ENCODE measurements at regions not wholly inside any gene's neighbourhood (a gene's known extent, or its start where the extent isn't known, plus 50 kb on each side); places are given as distances from the start of the nearest gene placed in this dataset.

DNA sequence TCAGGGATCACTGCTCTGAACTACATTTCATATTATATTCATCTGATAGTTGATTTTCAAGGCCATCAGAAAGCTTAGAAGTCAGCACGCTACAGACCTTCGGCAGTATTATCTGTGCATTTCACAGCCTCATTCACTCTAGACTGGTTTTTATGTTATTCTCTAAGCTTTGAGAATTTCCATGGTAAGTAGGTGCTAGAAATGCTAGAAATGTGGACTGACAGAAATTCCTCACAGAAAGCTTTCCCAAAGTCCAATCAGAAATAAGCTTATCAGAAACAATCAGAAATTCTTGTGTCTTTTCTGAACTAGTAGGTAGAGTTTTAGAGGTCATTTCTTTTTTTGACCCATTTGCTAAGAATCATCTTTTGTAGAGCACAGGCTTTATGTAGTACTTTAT is 176.6 kb downstream of the TMTC3 start:
- ChIA-PET POLR2A (no interaction called here), CTCF (interaction anchor here (0.5 to 1.1 kb wide), 6 partner anchors 10 to 675 kb away, joined by 3 to 4 read pairs (median 3); no protein-coding TSS in a partner anchor), RAD21 (ENCODE audit: unreplicated experiment) (interaction anchor here (0.8 to 1.1 kb wide), 3 partner anchors 11 to 312 kb away, joined by 3 to 4 read pairs (median 3); no protein-coding TSS in a partner anchor), SMC1A (ENCODE audit: uncharacterized antibody, unreplicated experiment) (interaction anchor here (0.9 to 2.1 kb wide), 3 partner anchors 9 to 19 kb away, joined by 4 to 10 read pairs (median 6); no protein-coding TSS in a partner anchor)
- 46% methylated on average over 2 of the region's 2 CpGs for WGBS (ENCODE audit: insufficient coverage, insufficient replicate concordance, low lambda C conversion rate, missing lambda C conversion rate)
- H2AFZ ChIP-seq (ENCODE audit: control insufficient read depth, low read depth, low read length): no peak overlapping the region
- TF ChIP-seq SRF (IDR thresholded peaks at IDR 0.05; ENCODE audit: low read depth in 2 of 2, low read length in 2 of 2) (no peak), ETV6 (conservative IDR thresholded peaks at IDR 0.05 in 1 of 2, IDR thresholded peaks at IDR 0.05 in 1 of 2; ENCODE audit: borderline replicate concordance in 1 of 2, low read depth in 1 of 2) (no peak), SP1 (IDR thresholded peaks at IDR 0.05; ENCODE audit: low read depth, low read length) (no peak)
- in situ Hi-C loops (cut with MboI) (no loop called here), intact Hi-C loops (cut with micrococcal nuclease; ENCODE audit: unreplicated experiment) (no loop called here)
- no peak overlapping the region for H3K9ac ChIP-seq (ENCODE audit: control insufficient read depth, insufficient read depth, low read length)
- no peak for FAIRE-seq
- no peaks in the 10 kb centered on the region for H3K36me3 ChIP-seq (ENCODE audit: control insufficient read depth in 2 of 2, insufficient read depth in 2 of 2, low read length in 1 of 2)
- no peak overlapping the region for H3K4me2 ChIP-seq (ENCODE audit: control insufficient read depth, insufficient read depth)
- DNase-seq (ENCODE audit: low read depth, low spot score): no peak
- H3K79me2 ChIP-seq (ENCODE audit: control insufficient read depth, insufficient read depth, low read length): no peaks in the 10 kb centered on the region
- H4K20me1 ChIP-seq (ENCODE audit: control insufficient read depth, insufficient read depth): no peaks in the 10 kb centered on the region
- H3K4me3 ChIP-seq: no peak overlapping the region
- H3K27ac ChIP-seq (ENCODE audit: control insufficient read depth, insufficient read depth): no peak overlapping the region
- no peak for ATAC-seq
- H3K9me3 ChIP-seq (replicated peaks; ENCODE audit: control insufficient read depth, insufficient read depth, low read length): no peaks in the 10 kb centered on the region; the same call in 2 of the 3 replicates
- no peaks in the 10 kb centered on the region for H3K4me1 ChIP-seq (ENCODE audit: control insufficient read depth, insufficient read depth, low read length)
- no TSS peak for BruUV-seq (replicated peaks)
- H3K27me3 ChIP-seq (replicated peaks in 1 of 2; ENCODE audit: control insufficient read depth in 2 of 2, insufficient read depth in 2 of 2, low read length in 1 of 2): no peaks in the 10 kb centered on the region

DNA sequence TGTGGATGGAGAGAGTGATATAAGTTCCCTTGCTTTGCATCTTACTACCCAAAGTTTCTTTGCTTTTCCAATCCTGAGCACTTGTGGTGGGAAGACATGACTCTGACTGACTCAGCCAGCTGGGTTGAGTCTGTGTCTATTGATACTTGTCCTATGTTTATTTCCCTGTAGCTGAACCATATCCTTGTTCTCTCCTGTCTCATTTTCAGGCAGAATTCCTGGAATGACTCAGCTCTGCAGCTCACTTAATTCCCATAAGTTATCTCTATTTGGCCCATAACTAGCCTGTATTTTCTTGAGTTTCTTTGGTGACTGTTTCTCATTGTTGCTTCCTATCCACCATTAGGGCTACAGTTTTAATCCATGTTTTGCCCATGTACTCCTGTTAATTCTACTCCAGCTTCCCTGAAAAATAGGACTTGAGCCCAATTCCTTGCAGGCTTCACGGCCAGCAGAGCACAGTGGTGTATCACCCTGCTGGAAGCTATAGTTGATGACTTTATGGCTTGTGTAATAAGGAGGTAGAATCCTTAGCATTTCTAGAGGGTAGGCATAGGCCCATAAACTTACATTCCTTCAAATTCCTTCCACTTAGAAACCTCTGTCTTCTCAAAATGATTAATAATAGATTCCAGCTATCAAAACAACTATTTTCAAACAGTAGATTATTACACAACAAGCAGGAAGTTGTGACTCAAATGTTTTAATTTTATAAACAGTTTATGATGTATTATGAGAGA is 183.1 kb downstream of the TMTC3 start:
- DNase-seq (ENCODE audit: low read depth, low spot score): no peak
- WGBS (ENCODE audit: insufficient coverage, insufficient replicate concordance, low lambda C conversion rate, missing lambda C conversion rate): 0% methylated on average over 1 of the region's 1 CpG
- TF ChIP-seq RCOR1 (conservative IDR thresholded peaks at IDR 0.05; ENCODE audit: low read depth, low read length) (no peak), TCF3 (IDR thresholded peaks at IDR 0.05; ENCODE audit: borderline replicate concordance, insufficient read depth, low read depth, low read length) (no peak), TAF1 (IDR thresholded peaks at IDR 0.05; ENCODE audit: borderline replicate concordance, low read depth, low read length) (no peak), NFYB (IDR thresholded peaks at IDR 0.05; ENCODE audit: insufficient read depth, low read depth, low read length) (no peak), HCFC1 (IDR thresholded peaks at IDR 0.05; ENCODE audit: low read length) (no peak), ZNF592 (IDR thresholded peaks at IDR 0.05) (no peak)
- TF ChIP-seq, protein P1, sequence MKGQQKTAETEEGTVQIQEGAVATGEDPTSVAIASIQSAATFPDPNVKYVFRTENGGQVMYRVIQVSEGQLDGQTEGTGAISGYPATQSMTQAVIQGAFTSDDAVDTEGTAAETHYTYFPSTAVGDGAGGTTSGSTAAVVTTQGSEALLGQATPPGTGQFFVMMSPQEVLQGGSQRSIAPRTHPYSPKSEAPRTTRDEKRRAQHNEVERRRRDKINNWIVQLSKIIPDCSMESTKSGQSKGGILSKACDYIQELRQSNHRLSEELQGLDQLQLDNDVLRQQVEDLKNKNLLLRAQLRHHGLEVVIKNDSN (IDR thresholded peaks at IDR 0.05; ENCODE audit: borderline replicate concordance, extremely low read length, insufficient read depth, low read depth, low read length): no peak

More for the DNA sequence above, 183.1 kb downstream of the TMTC3 start:
- Histone ChIP-seq H3K27me3 (replicated peaks in 1 of 2; ENCODE audit: control insufficient read depth in 2 of 2, insufficient read depth in 2 of 2, low read length in 1 of 2) (no peaks in the 10 kb centered on the region), H3K36me3 (ENCODE audit: control insufficient read depth in 2 of 2, insufficient read depth in 2 of 2, low read length in 1 of 2) (no peaks in the 10 kb centered on the region), H3K79me2 (ENCODE audit: control insufficient read depth, insufficient read depth, low read length) (no peaks in the 10 kb centered on the region), H3K4me1 (ENCODE audit: control insufficient read depth, insufficient read depth, low read length) (no peaks in the 10 kb centered on the region), H3K4me3 (no peak overlapping the region), H3K9ac (ENCODE audit: control insufficient read depth, insufficient read depth, low read length) (no peak overlapping the region), H4K20me1 (ENCODE audit: control insufficient read depth, insufficient read depth) (no peaks in the 10 kb centered on the region), H3K27ac (ENCODE audit: control insufficient read depth, insufficient read depth) (no peak overlapping the region), H3K9me3 (replicated peaks; ENCODE audit: control insufficient read depth, insufficient read depth, low read length) (no peaks in the 10 kb centered on the region; the same call in 2 of the 3 replicates), H3K4me2 (ENCODE audit: control insufficient read depth, insufficient read depth) (no peak overlapping the region), H2AFZ (ENCODE audit: control insufficient read depth, low read depth, low read length) (no peak overlapping the region)
- POLR2A ChIA-PET: interaction anchor here (0.7 to 1.3 kb wide), 3 partner anchors 9 to 343 kb away, joined by 4 to 5 read pairs (median 4); no protein-coding TSS in a partner anchor
- no TSS peak for BruUV-seq (replicated peaks)
- ATAC-seq (no peak), FAIRE-seq (no peak)
- intact Hi-C loops (cut with micrococcal nuclease; ENCODE audit: unreplicated experiment) (no loop called here), in situ Hi-C loops (cut with MboI) (no loop called here)
- SMC1A ChIA-PET (ENCODE audit: uncharacterized antibody, unreplicated experiment): interaction anchor here (0.9 to 3.0 kb wide), 5 partner anchors 9 to 304 kb away, joined by 3 to 12 read pairs (median 7); no protein-coding TSS in a partner anchor
- CTCF ChIA-PET: interaction anchor here (1.2 to 2.1 kb wide), 6 partner anchors 9 to 16 kb away, joined by 3 to 9 read pairs (median 4); no protein-coding TSS in a partner anchor
- RAD21 ChIA-PET (ENCODE audit: unreplicated experiment): interaction anchor here (0.6 to 1.3 kb wide), 3 partner anchors 8 to 259 kb away, joined by 3 to 6 read pairs (median 3); no protein-coding TSS in a partner anchor
